ENCODE measurements at regions not wholly inside any gene's neighbourhood (a gene's known extent, or its start where the extent isn't known, plus 50 kb on each side); places are given as distances from the start of the nearest gene placed in this dataset.

DNA sequence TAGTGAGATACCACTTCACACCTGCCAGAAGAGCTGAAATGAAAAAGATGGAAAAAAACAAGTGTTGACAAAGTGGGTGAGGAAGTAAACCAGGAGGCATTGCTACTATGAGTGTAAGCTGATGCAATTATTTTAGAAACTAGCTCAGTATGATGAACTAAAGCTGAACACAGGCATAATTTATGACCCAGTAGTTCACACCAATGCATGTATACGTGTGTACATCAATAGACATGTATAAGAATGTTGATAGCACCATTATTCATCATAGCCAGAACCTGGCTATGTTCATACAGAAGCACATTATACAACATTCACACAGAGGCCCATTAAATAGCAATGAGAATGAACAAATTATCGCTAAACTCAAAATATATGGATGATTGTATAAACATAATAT, 83.1 kb upstream of the SPOPL start:
- Histone ChIP-seq H3K4me2 (replicated peaks; ENCODE audit: extremely low read depth, low read length, poor library complexity, severe bottlenecking) (no peak overlapping the region), H3K27ac (ENCODE audit: low read depth in 1 of 2, low read length in 2 of 2) (no peak overlapping the region), H3K9ac (ENCODE audit: insufficient read depth, low read length, poor library complexity, severe bottlenecking) (no peak overlapping the region), H2AFZ (ENCODE audit: insufficient read depth, low read depth, low read length, poor library complexity, severe bottlenecking) (no peak overlapping the region), H3K9me3 (replicated peaks in 1 of 2; ENCODE audit: control insufficient read depth in 1 of 2, insufficient read depth in 1 of 2, low read length in 2 of 2) (peaks cover 8 to 17% of the 10 kb centered on the region in 2 donors), H4K20me1 (ENCODE audit: insufficient read depth, low read length) (no peaks in the 10 kb centered on the region), H3K79me2 (ENCODE audit: insufficient read depth, low read length) (no peaks in the 10 kb centered on the region), H3K4me3 (replicated peaks in 1 of 3; ENCODE audit: low read depth in 2 of 3, low read length in 3 of 3) (no peak overlapping the region), H3K4me1 (ENCODE audit: control insufficient read depth in 1 of 2, insufficient read depth in 2 of 2, low read length in 2 of 2) (no peaks in the 10 kb centered on the region), H3K27me3 (ENCODE audit: control insufficient read depth in 2 of 2, insufficient read depth in 2 of 2, low read length in 2 of 2) (no peaks in the 10 kb centered on the region), H3K36me3 (replicated peaks in 1 of 2; ENCODE audit: control insufficient read depth in 1 of 2, insufficient read depth in 2 of 2, low read length in 2 of 2) (no peaks in the 10 kb centered on the region)
- Mint-ChIP-seq H3K4me1 (no peaks in the 10 kb centered on the region), H3K27me3 (ENCODE audit: low read depth in 3 of 3) (no peaks in the 10 kb centered on the region), H3K9me3 (peaks cover 10 to 18% (median 13%) of the 10 kb centered on the region in 7 donors), H3K27ac (no peak overlapping the region), H3K4me3 (no peak overlapping the region), H3K36me3 (no peaks in the 10 kb centered on the region)
- WGBS (ENCODE audit: insufficient coverage): no CpG with 5 or more reads among the region's 2 CpGs
- TF ChIP-seq, protein P1, sequence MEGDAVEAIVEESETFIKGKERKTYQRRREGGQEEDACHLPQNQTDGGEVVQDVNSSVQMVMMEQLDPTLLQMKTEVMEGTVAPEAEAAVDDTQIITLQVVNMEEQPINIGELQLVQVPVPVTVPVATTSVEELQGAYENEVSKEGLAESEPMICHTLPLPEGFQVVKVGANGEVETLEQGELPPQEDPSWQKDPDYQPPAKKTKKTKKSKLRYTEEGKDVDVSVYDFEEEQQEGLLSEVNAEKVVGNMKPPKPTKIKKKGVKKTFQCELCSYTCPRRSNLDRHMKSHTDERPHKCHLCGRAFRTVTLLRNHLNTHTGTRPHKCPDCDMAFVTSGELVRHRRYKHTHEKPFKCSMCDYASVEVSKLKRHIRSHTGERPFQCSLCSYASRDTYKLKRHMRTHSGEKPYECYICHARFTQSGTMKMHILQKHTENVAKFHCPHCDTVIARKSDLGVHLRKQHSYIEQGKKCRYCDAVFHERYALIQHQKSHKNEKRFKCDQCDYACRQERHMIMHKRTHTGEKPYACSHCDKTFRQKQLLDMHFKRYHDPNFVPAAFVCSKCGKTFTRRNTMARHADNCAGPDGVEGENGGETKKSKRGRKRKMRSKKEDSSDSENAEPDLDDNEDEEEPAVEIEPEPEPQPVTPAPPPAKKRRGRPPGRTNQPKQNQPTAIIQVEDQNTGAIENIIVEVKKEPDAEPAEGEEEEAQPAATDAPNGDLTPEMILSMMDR (IDR thresholded peaks at IDR 0.05): no peak
- no peak for DNase-seq
- intact Hi-C loops (cut with micrococcal nuclease): no loop called here

DNA sequence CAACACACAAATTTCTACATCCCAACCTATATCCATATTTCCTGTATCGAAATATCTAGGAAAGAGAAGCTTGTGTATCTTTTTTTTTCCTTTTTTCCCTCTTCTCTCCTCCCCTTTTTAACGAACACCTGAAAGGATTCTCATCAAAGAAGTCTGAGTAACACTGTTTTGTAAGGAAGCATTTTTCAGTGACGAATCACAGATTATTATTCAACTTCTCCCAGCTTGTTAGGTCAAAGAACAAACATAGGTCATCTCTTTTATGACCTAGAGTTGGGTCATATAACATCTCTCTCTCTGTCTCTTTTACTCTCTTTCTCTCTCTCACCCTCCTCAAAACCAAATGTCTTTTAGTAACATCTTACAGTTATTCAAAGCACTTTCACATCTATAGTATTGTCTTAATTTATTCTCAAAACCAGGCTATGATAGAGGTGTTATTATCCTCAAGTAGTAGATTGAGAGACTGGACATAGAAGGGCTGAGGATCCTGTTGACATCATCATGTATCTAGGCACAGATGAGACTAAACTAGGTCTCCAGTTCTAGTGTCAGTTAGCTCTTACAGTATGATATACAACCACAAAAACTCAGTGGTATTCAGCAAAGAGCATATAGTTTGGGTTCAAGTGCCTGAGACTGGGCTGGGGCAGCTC, 80.1 kb upstream of the SPOPL start:
- Histone ChIP-seq H2AFZ (ENCODE audit: insufficient read depth, low read depth, low read length, poor library complexity, severe bottlenecking) (no peak overlapping the region), H3K36me3 (replicated peaks in 1 of 2; ENCODE audit: control insufficient read depth in 1 of 2, insufficient read depth in 2 of 2, low read length in 2 of 2) (no peaks in the 10 kb centered on the region), H3K9ac (ENCODE audit: insufficient read depth, low read length, poor library complexity, severe bottlenecking) (no peak overlapping the region), H4K20me1 (ENCODE audit: insufficient read depth, low read length) (no peaks in the 10 kb centered on the region), H3K27me3 (ENCODE audit: control insufficient read depth in 2 of 2, insufficient read depth in 2 of 2, low read length in 2 of 2) (no peaks in the 10 kb centered on the region), H3K4me2 (replicated peaks; ENCODE audit: extremely low read depth, low read length, poor library complexity, severe bottlenecking) (no peak overlapping the region), H3K9me3 (replicated peaks in 1 of 2; ENCODE audit: control insufficient read depth in 1 of 2, insufficient read depth in 1 of 2, low read length in 2 of 2) (peaks cover 7 to 10% of the 10 kb centered on the region in 2 donors), H3K27ac (ENCODE audit: low read depth in 1 of 2, low read length in 2 of 2) (no peak overlapping the region), H3K4me1 (ENCODE audit: control insufficient read depth in 1 of 2, insufficient read depth in 2 of 2, low read length in 2 of 2) (no peaks in the 10 kb centered on the region), H3K79me2 (ENCODE audit: insufficient read depth, low read length) (no peaks in the 10 kb centered on the region), H3K4me3 (replicated peaks in 1 of 3; ENCODE audit: low read depth in 2 of 3, low read length in 3 of 3) (no peak overlapping the region)
- TF ChIP-seq, protein P1 (IDR thresholded peaks at IDR 0.05): no peak
- WGBS (ENCODE audit: insufficient coverage): no CpG with 5 or more reads among the region's 3 CpGs
- no peak overlapping the region for H3K27ac Mint-ChIP-seq
- no peak for DNase-seq
- H3K9me3 Mint-ChIP-seq: peaks cover 4 to 17% (median 9%) of the 10 kb centered on the region in 7 donors
- H3K27me3 Mint-ChIP-seq (ENCODE audit: low read depth in 3 of 3): peaks cover 0 to 2% (median 0%) of the 10 kb centered on the region in 3 donors
- H3K4me1 Mint-ChIP-seq: no peaks in the 10 kb centered on the region
- intact Hi-C loops (cut with micrococcal nuclease): no loop called here
- H3K4me3 Mint-ChIP-seq: no peak overlapping the region
- H3K36me3 Mint-ChIP-seq: no peaks in the 10 kb centered on the region

All from CD14-positive monocyte (primary cell).